CD4-positive, alpha-beta T cell treated with Interleukin-1 beta for 1 hour (primary cell): ENCODE measurements at regions not wholly inside any gene's neighbourhood (a gene's known extent, or its start where the extent isn't known, plus 50 kb on each side); places are given as distances from the start of the nearest gene placed in this dataset.
"Not testable (repeated sequence)": the region's sequence is repeated elsewhere in the genome, so short reads cannot be mapped to it uniquely, and the experiment has no call there.

ENCODE experiments used
- DNase-seq, 2 donors: peaks; one replicate each; pipeline ENCODE4 v3.0.0-alpha.2; 2020 to 2022

- DNase-seq = no peak
Measured at GRCh38 chr5:28415791-28416443, 1377.5 kb upstream of the CDH9 start.

- DNase-seq = no peak
Measured at GRCh38 chr5:28414619-28415018, 1376.2 kb upstream of the CDH9 start.

- no peak for DNase-seq
Measured at GRCh38 chr5:28408651-28409050, 1370.3 kb upstream of the CDH9 start.

- no peak for DNase-seq
Measured at GRCh38 chr5:28408186-28408585, 1369.8 kb upstream of the CDH9 start.

- no peak for DNase-seq
Measured at GRCh38 chr5:28404363-28405071, 1366.1 kb upstream of the CDH9 start.

- no peak for DNase-seq
Measured at GRCh38 chr5:28403846-28404245, 1365.5 kb upstream of the CDH9 start.

- DNase-seq = no peak
Measured at GRCh38 chr5:28402590-28403301, 1364.4 kb upstream of the CDH9 start.

GRCh38 chr5:28400076-28400475 is 1361.7 kb upstream of the CDH9 start:
- no peak for DNase-seq

- no peak for DNase-seq
Measured at GRCh38 chr5:28399211-28399610, 1360.8 kb upstream of the CDH9 start.

GRCh38 chr5:28398185-28398584 is 1359.8 kb upstream of the CDH9 start:
- DNase-seq = no peak

- no peak for DNase-seq
Measured at GRCh38 chr5:28397502-28397941, 1359.1 kb upstream of the CDH9 start.

- no peak for DNase-seq
Measured at GRCh38 chr5:28391277-28391676, 1352.9 kb upstream of the CDH9 start.

- no peak for DNase-seq
Measured at GRCh38 chr5:28390341-28390740, 1352.0 kb upstream of the CDH9 start.

- not testable (repeated sequence) for DNase-seq
Measured at GRCh38 chr5:28389727-28390126, 1351.3 kb upstream of the CDH9 start.

GRCh38 chr5:28388428-28388827 is 1350.0 kb upstream of the CDH9 start:
- DNase-seq = no peak

- DNase-seq = no peak
Measured at GRCh38 chr5:28386712-28387111, 1348.3 kb upstream of the CDH9 start.

GRCh38 chr5:28380167-28380566 is 1341.8 kb upstream of the CDH9 start:
- no peak for DNase-seq

- DNase-seq = no peak
Measured at GRCh38 chr5:28374492-28374967, 1336.1 kb upstream of the CDH9 start.

- no peak for DNase-seq
Measured at GRCh38 chr5:28370896-28371295, 1332.5 kb upstream of the CDH9 start.

- DNase-seq = no peak
Measured at GRCh38 chr5:28369418-28369817, 1331.0 kb upstream of the CDH9 start.

GRCh38 chr5:28355831-28356230 is 1317.4 kb upstream of the CDH9 start:
- no peak for DNase-seq

- no peak for DNase-seq
Measured at GRCh38 chr5:28346696-28347095, 1308.3 kb upstream of the CDH9 start.

GRCh38 chr5:28344836-28345433 is 1306.5 kb upstream of the CDH9 start:
- no peak for DNase-seq
